ENCODE measurements at regions not wholly inside any gene's neighbourhood (a gene's known extent, or its start where the extent isn't known, plus 50 kb on each side); places are given as distances from the start of the nearest gene placed in this dataset.

- ATAC-seq, result no peak
- no peaks in the 10 kb centered on the region for H3K4me1 Mint-ChIP-seq
- H3K4me3 Mint-ChIP-seq, result no peak overlapping the region
- H3K27ac Mint-ChIP-seq, result no peak overlapping the region
- H3K36me3 Mint-ChIP-seq, result no peaks in the 10 kb centered on the region
- peaks cover 2% of the 10 kb centered on the region for H3K9me3 Mint-ChIP-seq (ENCODE audit: low read depth)
- H3K27me3 Mint-ChIP-seq, result no peaks in the 10 kb centered on the region
- DNase-seq, result no peak
- CTCF ChIA-PET, result no interaction called here
These were observed 108.1 kb upstream of the PABPC4L start for GRCh38 chr4:134309715-134310114.

- H3K27me3 Mint-ChIP-seq, result no peaks in the 10 kb centered on the region
- H3K4me3 Mint-ChIP-seq, result no peak overlapping the region
- peaks cover 2% of the 10 kb centered on the region for H3K9me3 Mint-ChIP-seq (ENCODE audit: low read depth)
- H3K27ac Mint-ChIP-seq, result no peak overlapping the region
- no peak for DNase-seq
- ATAC-seq, result no peak
- no peaks in the 10 kb centered on the region for H3K36me3 Mint-ChIP-seq
- H3K4me1 Mint-ChIP-seq, result no peaks in the 10 kb centered on the region
- CTCF ChIA-PET, result no interaction called here
These were observed 107.3 kb upstream of the PABPC4L start for GRCh38 chr4:134308910-134309309.

GRCh38 chr4:134298313-134298712 lies 96.7 kb upstream of the PABPC4L start:
- DNase-seq, result no peak
- no peak for ATAC-seq
- Mint-ChIP-seq H3K4me1 (no peaks in the 10 kb centered on the region), H3K36me3 (no peaks in the 10 kb centered on the region), H3K9me3 (ENCODE audit: low read depth) (peaks cover 3% of the 10 kb centered on the region), H3K4me3 (no peak overlapping the region), H3K27ac (no peak overlapping the region), H3K27me3 (no peaks in the 10 kb centered on the region)
- CTCF ChIA-PET, result no interaction called here

- Mint-ChIP-seq H3K27ac (no peak overlapping the region), H3K36me3 (no peaks in the 10 kb centered on the region), H3K9me3 (ENCODE audit: low read depth) (no peaks in the 10 kb centered on the region), H3K4me1 (no peaks in the 10 kb centered on the region), H3K4me3 (no peak overlapping the region), H3K27me3 (no peaks in the 10 kb centered on the region)
- CTCF ChIA-PET, result no interaction called here
- DNase-seq (no peak), ATAC-seq (no peak)
These were observed 96.2 kb upstream of the PABPC4L start for GRCh38 chr4:134297765-134298164.

GRCh38 chr4:134282680-134283079 lies 81.1 kb upstream of the PABPC4L start:
- ATAC-seq, result no peak
- H3K4me1 Mint-ChIP-seq, result no peaks in the 10 kb centered on the region
- no peaks in the 10 kb centered on the region for H3K27me3 Mint-ChIP-seq
- peaks cover 5% of the 10 kb centered on the region for H3K9me3 Mint-ChIP-seq (ENCODE audit: low read depth)
- CTCF ChIA-PET, result no interaction called here
- no peak for DNase-seq
- H3K27ac Mint-ChIP-seq, result no peak overlapping the region
- H3K4me3 Mint-ChIP-seq, result no peak overlapping the region
- no peaks in the 10 kb centered on the region for H3K36me3 Mint-ChIP-seq

- Mint-ChIP-seq H3K27ac (no peak overlapping the region), H3K36me3 (no peaks in the 10 kb centered on the region), H3K27me3 (no peaks in the 10 kb centered on the region), H3K4me1 (no peaks in the 10 kb centered on the region), H3K9me3 (ENCODE audit: low read depth) (peaks cover 6% of the 10 kb centered on the region), H3K4me3 (no peak overlapping the region)
- CTCF ChIA-PET, result no interaction called here
- ATAC-seq (no peak), DNase-seq (no peak)
These were observed 77.1 kb upstream of the PABPC4L start for GRCh38 chr4:134278675-134279074.

GRCh38 chr4:134276476-134276875 lies 74.9 kb upstream of the PABPC4L start:
- CTCF ChIA-PET, result no interaction called here
- ATAC-seq (no peak), DNase-seq (no peak)
- no peak overlapping the region for H3K27ac Mint-ChIP-seq
- no peaks in the 10 kb centered on the region for H3K27me3 Mint-ChIP-seq
- H3K4me1 Mint-ChIP-seq, result no peaks in the 10 kb centered on the region
- no peak overlapping the region for H3K4me3 Mint-ChIP-seq
- no peaks in the 10 kb centered on the region for H3K36me3 Mint-ChIP-seq
- H3K9me3 Mint-ChIP-seq (ENCODE audit: low read depth), result peaks cover 6% of the 10 kb centered on the region

- ATAC-seq, result no peak
- no peaks in the 10 kb centered on the region for H3K4me1 Mint-ChIP-seq
- CTCF ChIA-PET, result no interaction called here
- H3K36me3 Mint-ChIP-seq, result no peaks in the 10 kb centered on the region
- no peak overlapping the region for H3K27ac Mint-ChIP-seq
- H3K27me3 Mint-ChIP-seq, result no peaks in the 10 kb centered on the region
- no peak for DNase-seq
- peaks cover 7% of the 10 kb centered on the region for H3K9me3 Mint-ChIP-seq (ENCODE audit: low read depth)
- H3K4me3 Mint-ChIP-seq, result no peak overlapping the region
These were observed 58.5 kb upstream of the PABPC4L start for GRCh38 chr4:134260126-134260525.
